ENCODE measurements at regions not wholly inside any gene's neighbourhood (a gene's known extent, or its start where the extent isn't known, plus 50 kb on each side); places are given as distances from the start of the nearest gene placed in this dataset.

DNA sequence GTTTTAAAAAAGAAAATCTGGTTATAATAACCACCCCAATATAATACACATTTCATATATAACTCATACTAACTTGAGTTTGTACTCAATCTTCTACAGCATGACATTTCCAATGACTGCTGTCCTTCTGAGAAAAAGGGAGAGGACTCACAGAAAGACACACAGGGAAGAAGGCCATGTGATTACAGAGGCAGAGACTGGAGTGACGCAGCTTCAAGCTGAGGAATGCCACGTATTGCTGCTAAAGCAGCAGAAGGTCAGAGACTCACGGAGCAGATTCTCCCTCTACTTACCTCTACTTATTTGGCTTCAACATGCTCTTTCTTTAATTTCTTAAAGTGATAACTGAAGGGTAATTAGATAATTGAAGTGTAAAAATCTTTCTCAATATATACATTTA lies 753.5 kb upstream of the PKDCC start:
- TF ChIP-seq, protein P1, sequence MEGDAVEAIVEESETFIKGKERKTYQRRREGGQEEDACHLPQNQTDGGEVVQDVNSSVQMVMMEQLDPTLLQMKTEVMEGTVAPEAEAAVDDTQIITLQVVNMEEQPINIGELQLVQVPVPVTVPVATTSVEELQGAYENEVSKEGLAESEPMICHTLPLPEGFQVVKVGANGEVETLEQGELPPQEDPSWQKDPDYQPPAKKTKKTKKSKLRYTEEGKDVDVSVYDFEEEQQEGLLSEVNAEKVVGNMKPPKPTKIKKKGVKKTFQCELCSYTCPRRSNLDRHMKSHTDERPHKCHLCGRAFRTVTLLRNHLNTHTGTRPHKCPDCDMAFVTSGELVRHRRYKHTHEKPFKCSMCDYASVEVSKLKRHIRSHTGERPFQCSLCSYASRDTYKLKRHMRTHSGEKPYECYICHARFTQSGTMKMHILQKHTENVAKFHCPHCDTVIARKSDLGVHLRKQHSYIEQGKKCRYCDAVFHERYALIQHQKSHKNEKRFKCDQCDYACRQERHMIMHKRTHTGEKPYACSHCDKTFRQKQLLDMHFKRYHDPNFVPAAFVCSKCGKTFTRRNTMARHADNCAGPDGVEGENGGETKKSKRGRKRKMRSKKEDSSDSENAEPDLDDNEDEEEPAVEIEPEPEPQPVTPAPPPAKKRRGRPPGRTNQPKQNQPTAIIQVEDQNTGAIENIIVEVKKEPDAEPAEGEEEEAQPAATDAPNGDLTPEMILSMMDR (conservative IDR thresholded peaks at IDR 0.05; ENCODE audit: low read depth, low read length) = no peak
- no peak overlapping the region for H3K4me3 ChIP-seq (ENCODE audit: low read length)
- DNase-seq (ENCODE audit: low read depth) = no peak

DNA sequence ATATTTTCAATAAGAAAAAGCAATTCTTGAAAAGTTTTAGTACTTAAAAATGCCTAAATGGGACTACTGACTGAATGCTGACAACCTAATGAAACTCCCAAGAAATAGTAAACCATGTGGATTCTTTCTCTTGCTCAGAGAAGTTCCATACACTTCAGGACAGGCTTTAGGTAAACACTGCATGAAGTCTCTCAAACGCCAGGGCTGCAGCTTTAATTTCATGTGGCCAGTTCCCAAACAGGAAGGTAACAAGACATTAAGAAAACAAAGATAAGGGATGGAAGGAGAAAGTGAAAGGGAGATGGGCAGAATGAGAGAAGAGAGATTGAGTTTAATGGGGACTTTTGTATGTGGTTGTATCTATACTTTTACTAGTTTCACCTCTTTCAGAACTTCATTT lies 734.7 kb upstream of the PKDCC start:
- TF ChIP-seq, protein P1 (conservative IDR thresholded peaks at IDR 0.05; ENCODE audit: low read depth, low read length) = no peak
- DNase-seq (ENCODE audit: low read depth) = no peak
- H3K4me3 ChIP-seq (ENCODE audit: low read length) = no peak overlapping the region

DNA sequence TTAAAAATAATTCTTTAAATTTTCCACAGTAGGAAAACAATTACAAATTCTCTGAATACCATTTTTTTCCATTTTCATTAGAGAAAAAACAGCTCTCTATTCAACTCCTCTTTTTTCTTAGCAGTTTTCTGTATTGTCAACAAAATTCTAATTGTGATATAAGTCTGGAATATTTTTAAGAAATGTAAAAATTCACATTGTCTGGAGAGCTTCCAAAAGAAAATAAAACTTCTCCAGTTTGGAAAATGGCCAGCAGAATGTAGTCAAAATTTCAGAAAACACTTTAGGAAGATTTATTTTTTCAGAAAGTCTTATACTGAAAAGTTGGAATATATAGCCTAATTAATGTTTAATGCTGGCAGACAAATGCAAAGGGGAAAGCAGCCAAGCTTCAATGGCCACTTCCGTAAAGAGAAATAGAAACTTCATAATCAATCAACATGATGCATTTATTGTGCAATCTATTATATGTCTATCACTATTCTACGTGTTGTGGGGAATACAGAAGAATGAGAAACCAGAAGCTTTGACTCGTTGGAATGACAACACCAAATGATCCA lies 733.2 kb upstream of the PKDCC start:
- TF ChIP-seq, protein P1 (conservative IDR thresholded peaks at IDR 0.05; ENCODE audit: low read depth, low read length) = no peak
- H3K4me3 ChIP-seq (ENCODE audit: low read length) = no peak overlapping the region
- no peak for DNase-seq (ENCODE audit: low read depth)

DNA sequence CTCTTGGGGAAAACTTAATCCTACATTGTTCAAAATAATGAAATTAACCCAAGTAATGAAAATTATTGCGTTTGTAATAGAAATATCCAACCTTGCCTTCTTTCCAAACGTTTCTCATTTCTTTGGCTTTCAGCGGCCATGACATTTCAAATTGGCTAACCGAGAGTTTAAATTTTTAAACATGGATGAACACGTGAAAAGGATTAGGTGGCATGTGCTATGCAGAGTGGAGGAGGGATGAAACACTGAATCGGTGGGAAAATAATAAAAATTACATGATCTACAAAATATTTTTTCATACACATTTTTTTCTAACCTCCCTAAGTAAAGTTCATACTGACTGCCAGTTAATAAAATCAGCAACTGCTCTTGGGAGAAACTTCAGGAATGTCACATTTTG lies 728.4 kb upstream of the PKDCC start:
- no peak overlapping the region for H3K4me3 ChIP-seq (ENCODE audit: low read length)
- TF ChIP-seq, protein P1 (conservative IDR thresholded peaks at IDR 0.05; ENCODE audit: low read depth, low read length) = no peak
- no peak for DNase-seq (ENCODE audit: low read depth)

DNA sequence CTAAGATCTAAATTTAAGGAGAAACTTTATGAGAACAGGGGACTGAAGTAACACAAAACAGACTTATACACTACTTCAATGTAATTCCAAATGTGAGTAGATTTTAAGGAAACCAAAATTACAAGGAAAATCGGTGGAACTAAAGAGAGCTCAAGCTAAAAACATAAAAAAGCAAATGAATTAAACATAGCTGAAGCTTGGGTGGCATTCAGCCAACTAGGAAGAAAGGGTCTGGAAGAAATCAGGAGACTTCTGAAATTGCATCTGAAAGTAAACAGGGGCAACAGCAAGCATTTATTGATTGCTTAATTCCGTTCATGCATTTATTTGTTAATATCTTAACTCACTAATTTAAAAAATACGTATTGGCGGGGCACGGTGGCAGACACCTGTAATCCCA lies 727.3 kb upstream of the PKDCC start:
- DNase-seq (ENCODE audit: low read depth) = no peak
- H3K4me3 ChIP-seq (ENCODE audit: low read length) = no peak overlapping the region
- TF ChIP-seq, protein P1 (conservative IDR thresholded peaks at IDR 0.05; ENCODE audit: low read depth, low read length) = no peak

DNA sequence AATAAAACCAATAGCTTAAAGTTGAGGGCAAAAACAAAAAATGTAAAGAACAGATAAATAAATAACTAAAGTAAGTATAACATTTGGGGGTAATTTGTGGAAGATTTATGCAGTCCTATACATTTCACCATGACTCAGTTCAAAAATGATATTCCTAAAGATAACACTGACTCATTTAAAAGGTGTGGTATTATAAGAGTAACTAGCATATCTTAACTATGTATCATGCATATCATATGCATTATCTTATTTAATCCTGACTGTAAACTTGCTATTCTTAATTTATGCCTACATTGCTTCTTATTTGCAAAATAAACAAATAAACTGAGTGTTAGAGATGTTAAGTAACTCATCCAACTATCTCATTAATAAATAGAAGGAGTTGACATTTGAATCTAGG lies 726.5 kb upstream of the PKDCC start:
- TF ChIP-seq, protein P1 (conservative IDR thresholded peaks at IDR 0.05; ENCODE audit: low read depth, low read length) = no peak
- no peak for DNase-seq (ENCODE audit: low read depth)
- no peak overlapping the region for H3K4me3 ChIP-seq (ENCODE audit: low read length)

DNA sequence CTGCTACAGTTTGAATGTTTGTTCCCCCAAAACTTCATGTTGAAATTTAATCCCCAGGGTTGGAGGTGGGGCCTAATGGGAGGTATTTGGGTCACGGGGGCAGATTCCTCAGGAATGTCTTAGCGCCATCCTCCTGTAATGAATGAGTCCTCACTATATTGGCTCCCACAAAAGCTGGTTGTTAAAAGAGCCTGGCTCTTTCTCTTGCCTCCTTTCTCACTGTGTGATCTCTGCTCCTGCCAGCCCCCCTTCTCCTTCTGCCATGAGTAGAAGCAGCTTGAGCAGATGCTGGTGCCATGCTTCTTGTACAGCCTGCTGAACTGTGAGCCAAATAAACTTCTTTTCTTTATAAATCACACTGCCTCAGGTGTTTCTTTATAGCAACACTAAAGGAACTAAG lies 721.0 kb upstream of the PKDCC start:
- peak; percentile 35 for DNase-seq (ENCODE audit: low read depth)
- TF ChIP-seq, protein P1 (conservative IDR thresholded peaks at IDR 0.05; ENCODE audit: low read depth, low read length) = no peak
- no peak overlapping the region for H3K4me3 ChIP-seq (ENCODE audit: low read length)

Measured in retinal pigment epithelial cell (primary cell).